Mononuclear cell (primary cell): ENCODE measurements at regions not wholly inside any gene's neighbourhood (a gene's known extent, or its start where the extent isn't known, plus 50 kb on each side); places are given as distances from the start of the nearest gene placed in this dataset.

Experiments used
- H3K27me3 ChIP-seq: 2 replicates; pipeline ENCODE4 v1.6.0; 2011; ENCODE audit warnings: low read length, control low read depth; ENCODE audit not compliant: insufficient read depth
- H3K4me1 ChIP-seq: 2 replicates; pipeline ENCODE4 v1.5.1; 2011; ENCODE audit warnings: mild to moderate bottlenecking, low read length, control low read depth; ENCODE audit not compliant: insufficient read depth
- H3K4me3 ChIP-seq: 2 replicates; pipeline ENCODE4 v1.5.1; 2011; ENCODE audit warnings: mild to moderate bottlenecking, low read length, moderate library complexity
- H3K9me3 ChIP-seq: 2 replicates; pipeline ENCODE4 v1.5.1; 2011; ENCODE audit warnings: low read depth, mild to moderate bottlenecking, control low read depth, low read length

- Histone ChIP-seq H3K4me3 (no peak overlapping the region), H3K9me3 (no peaks in the 10 kb centered on the region), H3K4me1 (peaks cover 6% of the 10 kb centered on the region), H3K27me3 (no peaks in the 10 kb centered on the region)
Observed at GRCh38 chr3:178259703-178260102, 276.5 kb upstream of the KCNMB2 start.

GRCh38 chr3:178260887-178261565 lies 275.2 kb upstream of the KCNMB2 start:
- Histone ChIP-seq H3K4me3 (no peak overlapping the region), H3K27me3 (no peaks in the 10 kb centered on the region), H3K4me1 (peaks cover 6% of the 10 kb centered on the region), H3K9me3 (no peaks in the 10 kb centered on the region)

GRCh38 chr3:178263236-178263916 lies 272.9 kb upstream of the KCNMB2 start:
- Histone ChIP-seq H3K9me3 (no peaks in the 10 kb centered on the region), H3K4me1 (peaks cover 6% of the 10 kb centered on the region), H3K4me3 (no peak overlapping the region), H3K27me3 (no peaks in the 10 kb centered on the region)

GRCh38 chr3:178267158-178267844 lies 268.9 kb upstream of the KCNMB2 start:
- no peak overlapping the region for H3K4me3 ChIP-seq
- H3K27me3 ChIP-seq, result no peaks in the 10 kb centered on the region
- peaks cover 3% of the 10 kb centered on the region for H3K4me1 ChIP-seq
- no peaks in the 10 kb centered on the region for H3K9me3 ChIP-seq

GRCh38 chr3:178270838-178271237 lies 265.4 kb upstream of the KCNMB2 start:
- no peaks in the 10 kb centered on the region for H3K4me1 ChIP-seq
- H3K27me3 ChIP-seq, result no peaks in the 10 kb centered on the region
- no peak overlapping the region for H3K4me3 ChIP-seq
- no peaks in the 10 kb centered on the region for H3K9me3 ChIP-seq

GRCh38 chr3:178271740-178272387 lies 264.4 kb upstream of the KCNMB2 start:
- Histone ChIP-seq H3K27me3 (no peaks in the 10 kb centered on the region), H3K4me3 (no peak overlapping the region), H3K4me1 (no peaks in the 10 kb centered on the region), H3K9me3 (no peaks in the 10 kb centered on the region)

GRCh38 chr3:178272841-178273240 lies 263.4 kb upstream of the KCNMB2 start:
- no peaks in the 10 kb centered on the region for H3K4me1 ChIP-seq
- H3K9me3 ChIP-seq, result no peaks in the 10 kb centered on the region
- H3K27me3 ChIP-seq, result no peaks in the 10 kb centered on the region
- no peak overlapping the region for H3K4me3 ChIP-seq

- Histone ChIP-seq H3K4me1 (no peaks in the 10 kb centered on the region), H3K4me3 (no peak overlapping the region), H3K9me3 (peaks cover 11% of the 10 kb centered on the region), H3K27me3 (no peaks in the 10 kb centered on the region)
Observed at GRCh38 chr3:178274711-178275110, 261.5 kb upstream of the KCNMB2 start.

- no peak overlapping the region for H3K4me3 ChIP-seq
- peaks cover 15% of the 10 kb centered on the region for H3K9me3 ChIP-seq
- no peaks in the 10 kb centered on the region for H3K4me1 ChIP-seq
- H3K27me3 ChIP-seq, result no peaks in the 10 kb centered on the region
Observed at GRCh38 chr3:178275311-178275710, 260.9 kb upstream of the KCNMB2 start.

GRCh38 chr3:178275793-178276192 lies 260.4 kb upstream of the KCNMB2 start:
- no peak overlapping the region for H3K4me3 ChIP-seq
- no peaks in the 10 kb centered on the region for H3K4me1 ChIP-seq
- H3K27me3 ChIP-seq, result no peaks in the 10 kb centered on the region
- peaks cover 15% of the 10 kb centered on the region for H3K9me3 ChIP-seq

- no peak overlapping the region for H3K4me3 ChIP-seq
- peaks cover 25% of the 10 kb centered on the region for H3K9me3 ChIP-seq
- no peaks in the 10 kb centered on the region for H3K4me1 ChIP-seq
- H3K27me3 ChIP-seq, result no peaks in the 10 kb centered on the region
Observed at GRCh38 chr3:178277605-178278004, 258.6 kb upstream of the KCNMB2 start.

GRCh38 chr3:178283561-178283960 lies 252.7 kb upstream of the KCNMB2 start:
- Histone ChIP-seq H3K4me3 (no peak overlapping the region), H3K9me3 (peaks cover 25% of the 10 kb centered on the region), H3K27me3 (no peaks in the 10 kb centered on the region), H3K4me1 (no peaks in the 10 kb centered on the region)

- peaks cover 20% of the 10 kb centered on the region for H3K9me3 ChIP-seq
- no peaks in the 10 kb centered on the region for H3K4me1 ChIP-seq
Observed at GRCh38 chr3:178284181-178284580, 252.1 kb upstream of the KCNMB2 start.

GRCh38 chr3:178288074-178288473 lies 248.2 kb upstream of the KCNMB2 start:
- H3K27me3 ChIP-seq, result no peaks in the 10 kb centered on the region
- H3K4me1 ChIP-seq, result no peaks in the 10 kb centered on the region
- H3K9me3 ChIP-seq, result no peaks in the 10 kb centered on the region

More at GRCh38 chr3:178284181-178284580, 252.1 kb upstream of the KCNMB2 start:
- Histone ChIP-seq H3K4me3 (no peak overlapping the region), H3K27me3 (no peaks in the 10 kb centered on the region)

GRCh38 chr3:178289544-178290160 lies 246.6 kb upstream of the KCNMB2 start:
- Histone ChIP-seq H3K27me3 (no peaks in the 10 kb centered on the region), H3K9me3 (no peaks in the 10 kb centered on the region), H3K4me1 (no peaks in the 10 kb centered on the region), H3K4me3 (no peak overlapping the region)

More at GRCh38 chr3:178288074-178288473, 248.2 kb upstream of the KCNMB2 start:
- no peak overlapping the region for H3K4me3 ChIP-seq
